Myocyte (in vitro differentiated cells): ENCODE measurements at regions not wholly inside any gene's neighbourhood (a gene's known extent, or its start where the extent isn't known, plus 50 kb on each side); places are given as distances from the start of the nearest gene placed in this dataset.
"Not testable (repeated sequence)": the region's sequence is repeated elsewhere in the genome, so short reads cannot be mapped to it uniquely, and the experiment has no call there.

ENCODE experiments used
- DNase-seq: peaks from one replicate; pipeline ENCODE4 v3.0.0-alpha.2; 2012; ENCODE audit warnings: low read depth

- DNase-seq = peak; percentile 90
Measured at GRCh38 chr6:134822920-134823709, 126.8 kb downstream of the ALDH8A1 start.

GRCh38 chr6:134821928-134822864, 127.7 kb downstream of the ALDH8A1 start:
- DNase-seq = no peak

GRCh38 chr6:134821397-134821796, 128.5 kb downstream of the ALDH8A1 start:
- DNase-seq = no peak

- DNase-seq = no peak
Measured at GRCh38 chr6:134819863-134820800, 129.8 kb downstream of the ALDH8A1 start.

GRCh38 chr6:134819236-134819635, 130.7 kb downstream of the ALDH8A1 start:
- DNase-seq = no peak

GRCh38 chr6:134817448-134817847, 132.5 kb downstream of the ALDH8A1 start:
- DNase-seq = no peak

GRCh38 chr6:134816780-134817179, 133.1 kb downstream of the ALDH8A1 start:
- DNase-seq = peak; percentile 33

- no peak for DNase-seq
Measured at GRCh38 chr6:134816300-134816699, 133.6 kb downstream of the ALDH8A1 start.

- DNase-seq = no peak
Measured at GRCh38 chr6:134814076-134814695, 135.7 kb downstream of the ALDH8A1 start.

- no peak for DNase-seq
Measured at GRCh38 chr6:134813146-134813545, 136.8 kb downstream of the ALDH8A1 start.

- DNase-seq = no peak
Measured at GRCh38 chr6:134810402-134810801, 139.5 kb downstream of the ALDH8A1 start.

GRCh38 chr6:134809130-134809529, 140.8 kb downstream of the ALDH8A1 start:
- DNase-seq = no peak

- no peak for DNase-seq
Measured at GRCh38 chr6:134806180-134806798, 143.6 kb downstream of the ALDH8A1 start.

- DNase-seq = no peak
Measured at GRCh38 chr6:134805168-134805567, 144.7 kb downstream of the ALDH8A1 start.

GRCh38 chr6:134804311-134804710, 145.6 kb downstream of the ALDH8A1 start:
- DNase-seq = not testable (repeated sequence)

GRCh38 chr6:134802426-134803058, 147.4 kb downstream of the ALDH8A1 start:
- DNase-seq = no peak

GRCh38 chr6:134797400-134798113, 152.3 kb downstream of the ALDH8A1 start:
- no peak for DNase-seq

- DNase-seq = no peak
Measured at GRCh38 chr6:134795691-134796090, 154.2 kb downstream of the ALDH8A1 start.

GRCh38 chr6:134795001-134795400, 154.9 kb downstream of the ALDH8A1 start:
- no peak for DNase-seq
